GM19324 (cell line): ENCODE measurements at regions not wholly inside any gene's neighbourhood (a gene's known extent, or its start where the extent isn't known, plus 50 kb on each side); places are given as distances from the start of the nearest gene placed in this dataset.

ENCODE experiments used
- ATAC-seq: cut with Tn5 transposase; IDR thresholded peaks from one replicate; pipeline ENCODE4 v1.9.1; 2021; ENCODE audit warnings: mild to moderate bottlenecking, moderate library complexity; ENCODE audit not compliant: unreplicated experiment, low FRiP score

DNA sequence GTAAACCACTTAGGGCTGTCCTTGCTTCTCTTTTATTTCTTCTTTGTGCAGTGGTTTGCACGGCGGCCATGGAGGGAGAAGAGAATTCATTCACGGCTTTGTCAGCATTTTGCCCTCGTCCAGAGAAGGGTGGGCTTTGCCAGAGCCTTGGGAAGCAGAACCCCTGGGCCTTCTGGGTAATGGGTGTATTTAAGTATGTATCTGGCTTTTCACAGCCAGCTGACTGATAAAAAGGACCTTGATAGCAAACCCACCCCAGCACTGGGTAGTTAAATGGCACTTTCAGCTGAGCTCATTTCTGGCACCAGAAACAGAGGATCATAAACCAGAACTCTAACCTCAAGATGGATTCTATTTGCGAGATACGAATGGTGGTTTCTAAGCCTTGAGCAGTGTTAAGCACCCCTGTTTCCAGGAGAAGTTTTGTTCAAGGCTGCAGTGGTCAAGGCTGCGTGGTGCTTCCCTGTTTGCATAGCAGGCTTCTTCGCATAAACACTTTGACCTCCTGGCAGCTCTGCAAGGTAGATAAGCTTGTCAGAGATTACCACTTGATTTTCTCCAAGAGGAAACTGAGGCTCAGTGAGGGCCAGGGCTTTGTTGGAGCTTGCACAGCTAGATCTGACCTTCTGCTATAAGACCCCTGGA is 441.6 kb upstream of the KLF4 start:
- ATAC-seq, result no peak

DNA sequence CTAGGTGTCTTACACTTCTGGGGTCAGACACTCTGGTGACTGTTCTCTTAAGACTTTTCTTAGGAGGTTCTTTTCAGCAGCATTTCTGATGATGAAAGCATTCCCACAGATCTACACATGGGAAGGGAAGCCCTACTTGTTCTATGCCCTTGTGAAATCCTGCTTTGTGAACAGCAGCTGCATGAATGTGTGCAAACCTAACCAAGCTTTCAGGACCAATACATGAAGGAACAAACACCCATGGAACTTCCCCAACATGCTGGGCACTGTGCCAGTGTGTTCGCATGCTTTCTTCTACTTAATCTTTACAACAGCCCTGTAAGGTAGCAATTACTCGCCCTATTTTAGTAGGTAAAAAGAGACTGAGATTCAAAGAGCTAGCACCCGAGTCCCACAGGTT is 439.9 kb upstream of the KLF4 start:
- ATAC-seq, result no peak

GRCh38 chr9:107928701-107929371 is 439.3 kb upstream of the KLF4 start:
- no peak for ATAC-seq

DNA sequence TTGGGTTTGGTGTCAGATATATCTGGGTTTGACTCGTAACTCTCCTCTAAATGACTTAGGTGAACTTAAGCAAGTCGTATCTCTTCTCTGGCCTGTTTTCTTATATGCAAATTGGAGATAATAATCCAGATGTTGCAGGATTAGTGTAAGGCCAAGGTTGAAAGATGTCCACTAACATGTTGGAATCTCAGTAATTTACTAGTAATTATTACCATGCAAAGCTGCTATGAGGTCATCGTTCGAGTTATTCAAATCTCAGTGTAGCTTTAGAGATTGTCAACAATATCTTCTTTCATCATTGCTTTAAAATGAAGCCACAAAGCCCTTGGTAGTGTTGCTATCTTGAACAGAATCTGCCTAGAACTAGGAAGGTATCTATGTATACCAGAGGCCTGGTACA is 437.7 kb upstream of the KLF4 start:
- ATAC-seq, result no peak

DNA sequence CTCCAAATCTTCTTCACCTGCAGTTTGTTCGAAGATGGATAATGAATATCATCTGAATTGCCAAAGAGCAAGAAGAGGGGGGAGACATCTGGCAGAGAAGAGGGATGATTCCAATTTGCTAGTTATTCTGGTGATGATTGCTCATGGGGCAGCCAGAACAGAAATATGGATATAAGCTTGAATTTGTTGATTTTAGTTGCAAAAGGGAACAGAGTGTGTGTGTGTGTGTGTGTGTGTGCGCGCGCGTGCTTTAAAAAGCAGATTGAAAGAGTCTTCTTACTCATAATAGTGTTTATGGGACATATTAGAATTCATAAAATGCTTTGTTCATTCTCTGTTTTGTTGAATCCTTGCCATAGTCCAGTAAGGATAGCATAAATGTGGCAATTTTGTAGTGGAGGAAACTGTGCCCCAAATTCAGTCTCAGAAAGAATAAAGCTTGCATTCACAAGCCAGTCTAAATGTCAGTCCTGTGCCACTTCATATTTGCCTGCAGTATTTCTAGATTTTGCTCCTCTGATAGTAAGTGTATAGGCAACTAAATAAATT is 436.3 kb upstream of the KLF4 start:
- ATAC-seq, result no peak

DNA sequence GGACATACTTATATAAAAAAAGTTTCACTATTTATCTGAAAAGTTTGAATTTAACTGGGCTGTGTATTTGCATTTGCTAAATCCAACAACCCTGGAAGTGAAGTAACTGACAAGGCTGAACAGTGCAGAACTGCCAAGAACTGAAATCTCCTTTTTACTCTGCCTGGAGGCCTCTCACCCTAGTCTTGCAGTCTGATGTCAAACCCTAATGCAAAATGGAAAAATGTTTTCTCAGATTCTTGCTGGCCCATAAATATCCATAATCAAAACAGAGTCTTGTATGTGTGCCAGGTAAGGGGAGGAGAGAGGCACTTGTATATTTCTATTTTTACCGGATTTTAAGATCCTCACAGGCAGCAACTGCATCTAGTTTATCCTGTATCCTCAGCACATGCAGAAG is 432.7 kb upstream of the KLF4 start:
- no peak for ATAC-seq

GRCh38 chr9:107919263-107919662 is 429.7 kb upstream of the KLF4 start:
- ATAC-seq, result no peak

GRCh38 chr9:107918749-107919148 is 429.2 kb upstream of the KLF4 start:
- ATAC-seq, result no peak

DNA sequence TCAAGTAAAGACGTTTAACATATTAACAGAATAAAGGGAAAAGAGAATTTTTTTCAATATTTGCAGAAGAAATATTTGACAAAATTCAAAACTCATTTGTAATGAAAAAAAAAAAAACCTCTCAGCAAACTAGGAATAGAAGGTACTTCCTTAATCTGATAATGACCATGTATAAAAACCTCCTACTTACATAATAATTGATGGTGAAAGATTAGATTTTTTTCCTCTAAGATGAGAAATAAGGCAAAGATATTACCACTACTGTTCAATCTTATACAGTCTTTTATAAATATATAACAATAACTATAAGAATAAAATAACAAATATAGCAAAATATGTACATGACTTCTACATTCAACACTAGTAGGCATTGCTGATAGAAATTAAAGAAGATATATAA is 424.6 kb upstream of the KLF4 start:
- no peak for ATAC-seq

DNA sequence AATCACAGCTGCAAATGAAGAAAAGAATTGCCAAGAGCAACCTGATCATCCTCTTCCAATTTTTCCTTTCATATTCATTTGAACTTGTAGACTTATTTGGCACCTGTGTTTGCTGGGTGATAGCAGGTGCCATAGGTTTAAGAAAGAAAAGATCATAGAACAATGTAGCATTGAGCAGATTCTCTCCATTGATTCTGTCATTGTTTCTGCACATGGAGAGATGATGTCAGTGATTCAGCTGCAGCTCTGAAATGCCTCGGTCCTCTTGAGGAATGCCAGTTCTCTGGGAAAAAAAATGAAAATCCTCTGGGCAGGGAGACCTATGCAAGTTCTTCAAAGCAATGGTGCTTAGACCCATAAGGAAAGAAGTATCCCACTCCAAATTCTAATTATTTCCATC is 418.1 kb upstream of the KLF4 start:
- ATAC-seq, result no peak

DNA sequence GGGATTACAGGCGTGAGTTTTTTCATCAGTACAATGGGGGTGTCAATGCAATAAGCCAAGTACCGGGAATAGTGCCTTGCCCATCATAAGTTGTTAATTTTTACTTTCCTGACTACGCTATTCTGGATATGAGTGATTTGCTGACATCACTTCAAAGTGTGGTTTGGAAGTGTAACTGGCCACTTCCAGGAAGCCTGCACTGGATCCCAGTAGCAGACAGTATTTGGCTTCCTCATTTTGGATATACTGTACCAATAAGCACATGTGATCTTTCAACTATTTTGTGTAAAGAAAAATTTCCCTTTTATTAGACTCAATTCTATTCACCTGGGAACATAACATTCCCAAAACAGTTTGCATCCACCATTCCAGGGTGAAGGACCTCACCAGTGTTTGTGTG is 417.7 kb upstream of the KLF4 start:
- no peak for ATAC-seq

GRCh38 chr9:107906074-107906473 is 416.5 kb upstream of the KLF4 start:
- ATAC-seq, result no peak

DNA sequence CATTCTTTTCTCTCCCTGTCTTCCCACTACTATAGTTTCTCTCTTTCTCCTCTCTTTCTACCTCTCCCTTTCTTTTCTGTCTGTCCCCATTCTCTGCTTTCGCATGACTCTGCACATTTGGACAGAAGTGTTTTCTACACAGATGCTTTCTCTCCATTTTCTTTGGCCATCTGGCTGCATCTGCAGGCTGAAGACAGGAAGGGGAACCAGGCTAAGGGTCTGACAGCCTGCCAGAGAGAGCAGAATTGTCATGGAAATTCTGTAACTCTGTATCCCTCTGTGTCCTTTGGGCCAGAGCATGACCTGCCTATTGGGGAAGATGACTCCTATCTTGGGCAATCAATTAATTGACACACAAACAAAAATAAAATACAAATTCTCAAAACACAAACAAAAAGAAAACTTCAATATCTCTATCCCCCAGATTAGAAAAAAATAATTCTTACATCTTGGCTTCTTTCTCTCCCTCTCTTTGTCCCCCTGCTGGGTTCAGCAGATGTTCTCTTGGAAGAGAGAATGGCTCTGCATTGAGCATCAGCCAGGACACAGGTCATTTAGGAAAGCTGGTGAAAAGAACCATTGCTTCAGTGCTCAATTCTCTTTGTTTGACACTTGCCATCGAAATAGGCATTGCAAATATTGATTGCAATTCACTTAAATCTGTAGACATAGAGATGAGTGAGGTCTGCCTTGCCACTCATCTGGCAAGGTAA is 415.9 kb upstream of the KLF4 start:
- ATAC-seq, result no peak

DNA sequence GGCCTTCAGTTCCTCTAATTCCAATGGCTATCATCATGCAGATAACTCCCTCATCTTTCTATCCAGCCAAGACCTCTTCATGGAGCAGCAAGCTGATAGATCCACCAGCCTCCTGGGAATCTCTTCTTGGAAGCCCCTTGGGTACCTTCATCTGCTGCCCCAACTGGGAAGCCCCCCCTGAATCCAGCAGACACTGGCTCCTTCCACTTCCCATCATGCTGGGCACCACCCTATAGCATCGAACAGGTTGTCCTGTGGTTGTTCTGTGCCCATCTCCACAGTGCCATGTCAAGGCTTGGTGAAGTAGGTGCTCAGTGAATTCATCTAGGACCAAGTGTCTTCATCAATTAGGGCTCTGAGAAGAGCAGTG is 410.4 kb upstream of the KLF4 start:
- no peak for ATAC-seq

DNA sequence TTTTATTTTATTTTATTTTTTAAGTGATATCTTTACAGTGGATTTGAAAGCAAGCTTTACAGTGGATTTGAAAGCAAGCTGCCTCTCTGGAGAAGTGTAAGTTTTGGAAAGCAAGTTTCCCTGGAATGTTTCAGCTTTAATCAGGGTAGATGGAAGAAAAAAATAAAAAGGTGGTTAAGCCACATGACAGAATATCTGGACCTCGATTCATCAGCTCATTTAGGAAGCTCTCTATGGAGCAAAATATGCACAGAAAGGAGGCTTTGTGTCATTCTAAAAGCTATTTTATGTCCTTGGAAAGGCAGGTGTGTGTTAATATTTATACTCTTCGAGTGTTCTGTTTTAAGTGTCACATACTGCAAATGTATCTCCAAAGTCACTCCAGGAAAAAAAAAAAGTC is 409.2 kb upstream of the KLF4 start:
- no peak for ATAC-seq

DNA sequence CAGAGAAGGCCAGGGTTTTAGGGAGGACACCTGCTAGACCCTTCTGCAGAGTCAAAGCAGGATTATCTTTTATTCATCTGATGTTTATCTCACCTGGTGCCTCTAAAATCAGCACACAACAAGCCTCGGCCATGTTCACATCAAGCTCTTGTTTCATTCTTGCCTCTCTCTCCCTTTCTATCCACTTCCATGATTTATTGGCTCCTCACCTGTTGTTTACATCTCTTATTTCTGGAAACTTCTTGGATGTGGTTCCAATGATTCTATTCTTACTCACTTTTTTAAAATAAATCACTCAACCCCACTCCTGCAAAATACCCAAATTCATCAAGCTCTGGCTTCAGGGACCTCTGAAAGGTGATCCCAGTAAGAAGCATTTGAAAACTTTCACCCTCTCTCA is 407.0 kb upstream of the KLF4 start:
- ATAC-seq, result no peak

GRCh38 chr9:107895501-107896001 is 406.0 kb upstream of the KLF4 start:
- no peak for ATAC-seq

DNA sequence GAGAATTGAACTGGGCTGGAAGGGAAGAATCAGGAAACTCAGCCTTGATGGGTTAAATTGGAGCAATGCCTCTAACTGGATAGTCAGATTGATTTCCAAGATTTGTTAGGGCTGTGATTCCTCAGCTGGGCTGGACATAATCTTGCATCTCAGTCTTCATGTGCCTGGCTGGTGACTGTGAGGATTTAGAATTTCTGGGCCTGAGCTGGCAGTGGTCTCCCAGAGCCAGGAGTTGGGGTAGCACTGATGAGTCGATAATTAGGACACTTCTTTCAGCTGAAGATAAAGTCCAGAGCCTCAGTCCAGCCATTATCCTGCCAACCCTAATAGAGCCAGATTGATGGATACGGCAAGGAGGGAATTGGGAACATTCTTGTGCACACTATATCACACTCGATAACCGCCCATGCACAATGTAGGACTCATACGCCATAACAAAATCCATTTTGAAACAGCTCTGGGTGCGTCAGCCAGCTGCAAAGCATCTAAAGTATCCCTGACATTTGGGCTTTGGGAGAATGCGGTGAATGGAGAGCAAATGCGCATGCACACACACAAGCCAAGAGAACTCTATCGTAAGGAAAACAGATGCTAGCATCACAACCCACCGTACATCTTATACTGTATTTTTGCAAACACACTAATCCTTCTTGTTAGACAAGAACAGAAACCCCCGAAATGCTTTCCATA is 405.1 kb upstream of the KLF4 start:
- no peak for ATAC-seq

DNA sequence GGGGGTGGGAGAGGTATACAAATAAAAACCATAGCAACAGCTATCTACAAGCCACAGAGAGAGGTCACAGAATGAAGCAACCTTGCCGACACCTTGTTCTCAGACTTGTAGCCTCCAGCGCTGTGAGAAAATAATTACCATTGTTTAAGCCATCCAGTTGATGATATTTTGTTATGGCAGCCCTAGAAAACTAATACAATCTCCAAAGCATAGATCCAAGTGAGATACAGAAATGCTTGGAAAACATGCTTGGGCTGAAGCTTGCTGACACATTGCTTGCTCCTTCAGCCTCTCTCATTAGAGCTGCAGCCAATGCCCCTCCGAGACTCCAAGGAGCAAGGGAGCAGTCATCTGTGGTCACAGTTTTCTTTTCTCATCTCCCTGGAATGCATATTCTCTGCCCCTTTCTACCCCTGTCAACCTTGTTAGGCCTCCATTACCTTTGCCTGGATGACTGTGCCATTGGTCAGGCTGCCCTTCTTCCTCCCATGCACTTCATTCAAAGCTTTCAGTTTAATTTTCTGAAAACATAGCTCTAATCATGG is 401.4 kb upstream of the KLF4 start:
- no peak for ATAC-seq

- no peak for ATAC-seq
These were observed 399.2 kb upstream of the KLF4 start for GRCh38 chr9:107888773-107889227.

- no peak for ATAC-seq
These were observed 397.3 kb upstream of the KLF4 start for GRCh38 chr9:107886826-107887225.
